Kidney (tissue), 13 donors: ENCODE measurements at regions not wholly inside any gene's neighbourhood (a gene's known extent, or its start where the extent isn't known, plus 50 kb on each side); places are given as distances from the start of the nearest gene placed in this dataset.

Source experiments
- DNase-seq, 5 donors: peaks; one replicate each; pipeline ENCODE4 v3.0.0-alpha.2; 2013 to 2020
- FAIRE-seq: peaks from 2 replicates; lab custom pipeline; 2012; peaks lifted over from hg19 to GRCh38; lab: Jason Lieb, UNC
- H3K27ac ChIP-seq, 2 donors: one replicate each; pipeline ENCODE4 v1.7.0; 2013; ENCODE audit warnings: low read depth in 2 of 2, low read length in 2 of 2, inconsistent platforms in 1 of 2
- H3K27me3 ChIP-seq: one replicate; pipeline ENCODE4 v1.7.1; 2013; ENCODE audit warnings: low read length, inconsistent platforms; ENCODE audit not compliant: control insufficient read depth, insufficient read depth
- H3K36me3 ChIP-seq, 3 donors: one replicate each; pipeline versions ENCODE4 v1.7.0 to v1.7.1; 2013; ENCODE audit warnings: low read length in 3 of 3, control low read depth in 1 of 3, inconsistent platforms in 1 of 3; ENCODE audit not compliant: insufficient read depth in 3 of 3, control insufficient read depth in 2 of 3
- H3K4me1 ChIP-seq, 3 donors: one replicate each; pipeline versions ENCODE4 v1.7.0 to v1.7.1; 2013; ENCODE audit warnings: low read length in 3 of 3, inconsistent platforms in 1 of 3, low read depth in 1 of 3; ENCODE audit not compliant: control insufficient read depth in 2 of 3, insufficient read depth in 2 of 3
- H3K4me3 ChIP-seq, 3 donors: one replicate each; pipeline versions ENCODE4 v1.7.0 to v1.8.1; 2013; ENCODE audit warnings: low read length in 3 of 3, control low read depth in 1 of 3, inconsistent platforms in 1 of 3
- H3K9ac ChIP-seq, 3 donors: one replicate each; pipeline versions ENCODE4 v1.7.0 to v1.7.1; 2013; ENCODE audit warnings: low read length in 3 of 3, control low read depth in 1 of 3, inconsistent platforms in 1 of 3
- H3K9me3 ChIP-seq, 3 donors: one replicate each; pipeline versions ENCODE4 v1.7.0 to v1.7.1; 2013; ENCODE audit warnings: low read length in 3 of 3, control low read depth in 1 of 3, inconsistent platforms in 1 of 3; ENCODE audit not compliant: control insufficient read depth in 2 of 3, insufficient read depth in 1 of 3
- intact Hi-C: fragments of 100-400 bp; cut with DNase I; formaldehyde crosslinking; loops from one replicate; pipeline ENCODE4 v1.11.1; 2022
- TF ChIP-seq, protein P1 (sequence below): IDR thresholded peaks from 3 replicates; pipeline ENCODE4 v1.5.1; 2012; ENCODE audit warnings: mild to moderate bottlenecking, moderate library complexity, borderline replicate concordance; ENCODE audit not compliant: insufficient read depth; ENCODE audit errors: extremely low read depth
- donor health status: control.
- donor health status: control.
- donor health status: control.
- donor health status: control.
- donor health status: control.
- donor health status: DM: yes; HTN: yes; CAD: no.
- donor health status: Normal renal cell carcinoma (clear cell type).

DNA sequence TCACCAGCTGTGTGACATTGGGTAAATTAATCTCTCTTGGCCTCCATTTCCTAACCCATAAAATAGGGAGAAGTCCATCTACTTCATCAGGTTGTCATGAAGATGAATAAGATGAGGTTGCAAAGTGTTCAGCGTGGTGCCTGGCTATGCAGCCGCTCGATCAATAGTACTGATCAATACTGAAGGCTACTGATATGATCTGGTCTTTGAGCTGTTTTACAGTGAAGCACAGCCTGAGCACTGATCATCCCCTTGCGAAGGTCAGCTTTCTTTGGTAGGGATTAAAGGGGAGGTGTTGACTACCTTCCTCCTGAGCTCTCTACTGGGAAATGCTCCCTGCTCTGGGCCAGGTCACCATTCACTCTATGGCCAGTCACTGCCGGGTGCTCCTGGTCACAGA lies 108.4 kb upstream of the NOCT start:
- H3K27me3 ChIP-seq: no peaks in the 10 kb centered on the region
- no peaks in the 10 kb centered on the region for H3K36me3 ChIP-seq
- no peak overlapping the region for H3K9ac ChIP-seq
- DNase-seq: no peak
- H3K27ac ChIP-seq: no peak overlapping the region
- FAIRE-seq: no peak
- no peaks in the 10 kb centered on the region for H3K9me3 ChIP-seq
- TF ChIP-seq, protein P1, sequence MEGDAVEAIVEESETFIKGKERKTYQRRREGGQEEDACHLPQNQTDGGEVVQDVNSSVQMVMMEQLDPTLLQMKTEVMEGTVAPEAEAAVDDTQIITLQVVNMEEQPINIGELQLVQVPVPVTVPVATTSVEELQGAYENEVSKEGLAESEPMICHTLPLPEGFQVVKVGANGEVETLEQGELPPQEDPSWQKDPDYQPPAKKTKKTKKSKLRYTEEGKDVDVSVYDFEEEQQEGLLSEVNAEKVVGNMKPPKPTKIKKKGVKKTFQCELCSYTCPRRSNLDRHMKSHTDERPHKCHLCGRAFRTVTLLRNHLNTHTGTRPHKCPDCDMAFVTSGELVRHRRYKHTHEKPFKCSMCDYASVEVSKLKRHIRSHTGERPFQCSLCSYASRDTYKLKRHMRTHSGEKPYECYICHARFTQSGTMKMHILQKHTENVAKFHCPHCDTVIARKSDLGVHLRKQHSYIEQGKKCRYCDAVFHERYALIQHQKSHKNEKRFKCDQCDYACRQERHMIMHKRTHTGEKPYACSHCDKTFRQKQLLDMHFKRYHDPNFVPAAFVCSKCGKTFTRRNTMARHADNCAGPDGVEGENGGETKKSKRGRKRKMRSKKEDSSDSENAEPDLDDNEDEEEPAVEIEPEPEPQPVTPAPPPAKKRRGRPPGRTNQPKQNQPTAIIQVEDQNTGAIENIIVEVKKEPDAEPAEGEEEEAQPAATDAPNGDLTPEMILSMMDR: no peak
- intact Hi-C loops: no loop called here
- no peak overlapping the region for H3K4me3 ChIP-seq
- H3K4me1 ChIP-seq: peaks cover 0 to 10% (median 0%) of the 10 kb centered on the region in 3 donors

DNA sequence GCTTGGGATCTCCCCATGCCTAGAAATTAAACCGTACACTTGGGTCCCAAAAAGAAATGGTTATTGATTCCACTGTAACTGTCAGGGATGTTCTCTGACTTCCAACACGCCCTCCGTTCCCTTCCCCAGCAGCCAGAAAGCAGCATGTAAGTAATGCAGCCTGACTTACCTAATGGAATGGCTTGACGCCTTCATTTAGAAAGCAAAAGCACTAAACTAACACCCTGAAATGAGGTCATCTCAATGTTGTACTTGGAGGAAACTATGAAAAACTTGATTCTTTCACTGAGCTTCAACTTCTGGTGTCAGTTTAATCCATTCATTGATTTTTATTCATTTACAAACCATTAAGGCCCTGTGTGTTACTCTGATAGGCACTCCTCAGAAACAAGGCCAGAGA lies 110.8 kb upstream of the NOCT start:
- Histone ChIP-seq H3K4me3 (no peak overlapping the region), H3K9ac (no peak overlapping the region), H3K4me1 (no peaks in the 10 kb centered on the region), H3K27ac (no peak overlapping the region), H3K27me3 (no peaks in the 10 kb centered on the region), H3K36me3 (no peaks in the 10 kb centered on the region), H3K9me3 (no peaks in the 10 kb centered on the region)
- intact Hi-C loops: no loop called here
- FAIRE-seq: no peak
- no peak for DNase-seq
- TF ChIP-seq, protein P1: no peak

DNA sequence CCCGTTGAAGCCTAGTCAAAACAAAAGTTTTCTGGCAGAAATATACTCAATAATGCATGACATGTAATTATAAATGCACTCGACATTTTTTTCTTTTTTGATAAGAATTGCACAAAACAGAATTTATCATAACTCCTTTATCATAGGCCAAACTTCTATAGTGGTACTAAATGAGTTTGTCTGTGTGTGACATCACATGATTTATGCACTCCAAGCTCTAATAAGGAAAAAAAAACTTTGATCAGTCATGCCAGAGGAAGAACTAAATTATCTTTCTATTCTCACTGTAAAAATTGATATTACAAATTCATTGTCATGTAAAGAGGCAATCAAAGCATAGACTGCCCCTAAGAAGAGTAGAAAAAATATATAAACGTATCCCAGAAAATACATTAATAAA lies 112.4 kb upstream of the NOCT start:
- H3K27ac ChIP-seq: no peak overlapping the region
- H3K9me3 ChIP-seq: no peaks in the 10 kb centered on the region
- no peak for FAIRE-seq
- no peaks in the 10 kb centered on the region for H3K27me3 ChIP-seq
- no peak overlapping the region for H3K4me3 ChIP-seq
- intact Hi-C loops: no loop called here
- TF ChIP-seq, protein P1: no peak
- H3K36me3 ChIP-seq: no peaks in the 10 kb centered on the region
- DNase-seq: no peak
- H3K9ac ChIP-seq: no peak overlapping the region
- H3K4me1 ChIP-seq: no peaks in the 10 kb centered on the region

DNA sequence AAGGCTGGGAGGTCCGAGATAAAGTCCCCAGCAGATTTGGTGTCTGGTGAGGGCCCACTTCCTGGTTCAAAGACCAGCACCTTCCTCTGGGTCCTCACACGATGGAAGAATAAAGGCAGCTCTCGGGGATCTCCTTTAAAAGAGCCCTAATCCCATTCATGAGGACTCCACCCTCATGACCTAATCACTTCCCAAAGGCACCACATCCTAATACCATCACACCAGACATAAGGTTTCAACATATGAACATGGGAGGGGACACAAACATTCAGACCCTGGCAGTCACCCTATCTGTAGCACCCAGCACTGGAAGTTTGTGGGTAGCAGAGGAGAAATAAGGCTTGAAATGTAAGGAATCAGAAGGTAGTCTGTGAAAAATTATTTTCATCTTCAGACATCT lies 112.9 kb upstream of the NOCT start:
- Histone ChIP-seq H3K4me3 (no peak overlapping the region), H3K9me3 (no peaks in the 10 kb centered on the region), H3K4me1 (no peaks in the 10 kb centered on the region), H3K36me3 (no peaks in the 10 kb centered on the region), H3K27ac (no peak overlapping the region), H3K9ac (no peak overlapping the region), H3K27me3 (no peaks in the 10 kb centered on the region)
- no peak for FAIRE-seq
- TF ChIP-seq, protein P1: no peak
- intact Hi-C loops: no loop called here
- no peak for DNase-seq
